ENCODE measurements at regions not wholly inside any gene's neighbourhood (a gene's known extent, or its start where the extent isn't known, plus 50 kb on each side); places are given as distances from the start of the nearest gene placed in this dataset.

DNA sequence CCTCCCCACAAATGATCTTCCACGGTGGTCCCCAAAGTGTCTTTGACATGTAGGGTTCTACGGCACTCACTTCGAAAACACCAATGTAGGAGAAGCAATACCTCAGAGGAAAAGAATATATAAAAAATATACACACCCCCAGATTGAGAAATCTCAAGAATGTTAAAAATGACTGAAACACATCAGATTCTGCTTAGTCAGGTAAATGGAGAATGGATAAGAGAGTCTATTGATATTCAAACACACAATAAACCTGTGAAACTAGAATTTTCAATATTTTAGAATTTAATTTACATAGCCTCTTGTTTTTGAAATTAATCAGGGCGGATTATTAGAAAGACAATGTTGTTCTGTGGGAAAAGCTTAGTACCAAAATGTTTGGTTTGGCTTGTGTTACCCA lies 712.4 kb downstream of the GATA3 start:
- TF ChIP-seq, protein P1, sequence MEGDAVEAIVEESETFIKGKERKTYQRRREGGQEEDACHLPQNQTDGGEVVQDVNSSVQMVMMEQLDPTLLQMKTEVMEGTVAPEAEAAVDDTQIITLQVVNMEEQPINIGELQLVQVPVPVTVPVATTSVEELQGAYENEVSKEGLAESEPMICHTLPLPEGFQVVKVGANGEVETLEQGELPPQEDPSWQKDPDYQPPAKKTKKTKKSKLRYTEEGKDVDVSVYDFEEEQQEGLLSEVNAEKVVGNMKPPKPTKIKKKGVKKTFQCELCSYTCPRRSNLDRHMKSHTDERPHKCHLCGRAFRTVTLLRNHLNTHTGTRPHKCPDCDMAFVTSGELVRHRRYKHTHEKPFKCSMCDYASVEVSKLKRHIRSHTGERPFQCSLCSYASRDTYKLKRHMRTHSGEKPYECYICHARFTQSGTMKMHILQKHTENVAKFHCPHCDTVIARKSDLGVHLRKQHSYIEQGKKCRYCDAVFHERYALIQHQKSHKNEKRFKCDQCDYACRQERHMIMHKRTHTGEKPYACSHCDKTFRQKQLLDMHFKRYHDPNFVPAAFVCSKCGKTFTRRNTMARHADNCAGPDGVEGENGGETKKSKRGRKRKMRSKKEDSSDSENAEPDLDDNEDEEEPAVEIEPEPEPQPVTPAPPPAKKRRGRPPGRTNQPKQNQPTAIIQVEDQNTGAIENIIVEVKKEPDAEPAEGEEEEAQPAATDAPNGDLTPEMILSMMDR (IDR thresholded peaks at IDR 0.05 in 2 of 3, conservative IDR thresholded peaks at IDR 0.05 in 1 of 3; ENCODE audit: control insufficient read depth in 2 of 3, extremely low read depth in 1 of 3, insufficient read depth in 1 of 3, low read depth in 3 of 3, low read length in 3 of 3) = no peak
- TF ChIP-seq IKZF2 (IDR thresholded peaks at IDR 0.05) (no peak), RFX5 (IDR thresholded peaks at IDR 0.05; ENCODE audit: low read depth, low read length) (no peak), SMARCA5 (IDR thresholded peaks at IDR 0.05) (no peak), BRCA1 (IDR thresholded peaks at IDR 0.05; ENCODE audit: low read depth, low read length) (no peak), KLF5 (IDR thresholded peaks at IDR 0.05; ENCODE audit: partially characterized antibody) (no peak), NFIC (IDR thresholded peaks at IDR 0.05; ENCODE audit: low read depth, low read length) (no peak), GABPA (IDR thresholded peaks at IDR 0.05; ENCODE audit: low read depth) (no peak), CBX5 (IDR thresholded peaks at IDR 0.05; ENCODE audit: low read depth) (no peak), EZH2 (IDR thresholded peaks at IDR 0.05; ENCODE audit: borderline replicate concordance, control insufficient read depth, low read depth, low read length) (no peak), FOXK2 (IDR thresholded peaks at IDR 0.05) (no peak)
- TF ChIP-seq, protein P2, sequence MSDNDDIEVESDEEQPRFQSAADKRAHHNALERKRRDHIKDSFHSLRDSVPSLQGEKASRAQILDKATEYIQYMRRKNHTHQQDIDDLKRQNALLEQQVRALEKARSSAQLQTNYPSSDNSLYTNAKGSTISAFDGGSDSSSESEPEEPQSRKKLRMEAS (IDR thresholded peaks at IDR 0.05; ENCODE audit: low read depth, low read length) = no peak
- TF ChIP-seq, protein P3, sequence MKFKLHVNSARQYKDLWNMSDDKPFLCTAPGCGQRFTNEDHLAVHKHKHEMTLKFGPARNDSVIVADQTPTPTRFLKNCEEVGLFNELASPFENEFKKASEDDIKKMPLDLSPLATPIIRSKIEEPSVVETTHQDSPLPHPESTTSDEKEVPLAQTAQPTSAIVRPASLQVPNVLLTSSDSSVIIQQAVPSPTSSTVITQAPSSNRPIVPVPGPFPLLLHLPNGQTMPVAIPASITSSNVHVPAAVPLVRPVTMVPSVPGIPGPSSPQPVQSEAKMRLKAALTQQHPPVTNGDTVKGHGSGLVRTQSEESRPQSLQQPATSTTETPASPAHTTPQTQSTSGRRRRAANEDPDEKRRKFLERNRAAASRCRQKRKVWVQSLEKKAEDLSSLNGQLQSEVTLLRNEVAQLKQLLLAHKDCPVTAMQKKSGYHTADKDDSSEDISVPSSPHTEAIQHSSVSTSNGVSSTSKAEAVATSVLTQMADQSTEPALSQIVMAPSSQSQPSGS (IDR thresholded peaks at IDR 0.05; ENCODE audit: low read length) = no peak
